ENCODE measurements at regions not wholly inside any gene's neighbourhood (a gene's known extent, or its start where the extent isn't known, plus 50 kb on each side); places are given as distances from the start of the nearest gene placed in this dataset.

DNA sequence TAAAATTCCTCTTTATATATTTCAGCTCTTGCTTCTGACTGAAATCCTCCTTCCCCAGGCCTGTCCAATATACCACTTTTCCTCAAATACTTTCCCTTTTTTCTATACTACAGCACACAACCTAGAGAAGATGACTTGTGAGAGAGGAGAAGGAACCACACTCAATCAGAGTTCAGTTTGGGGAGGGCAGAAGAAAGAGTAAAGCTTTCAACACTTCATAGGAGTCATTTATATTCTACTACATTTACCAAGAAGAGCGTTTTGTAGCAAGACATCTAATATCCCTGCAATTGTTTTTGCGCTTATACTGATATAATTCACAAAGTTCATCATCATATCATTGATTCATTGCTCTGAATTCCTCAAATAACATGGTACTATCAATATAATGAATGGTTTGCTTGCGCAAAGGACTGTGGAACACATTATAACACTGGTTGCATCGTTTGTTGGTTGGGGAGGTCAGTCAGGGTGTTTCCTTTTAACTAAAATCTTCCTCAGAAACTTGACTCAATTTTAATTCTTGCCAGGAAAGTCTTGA is 792.5 kb upstream of the CELF2 start:
- no peak for DNase-seq

DNA sequence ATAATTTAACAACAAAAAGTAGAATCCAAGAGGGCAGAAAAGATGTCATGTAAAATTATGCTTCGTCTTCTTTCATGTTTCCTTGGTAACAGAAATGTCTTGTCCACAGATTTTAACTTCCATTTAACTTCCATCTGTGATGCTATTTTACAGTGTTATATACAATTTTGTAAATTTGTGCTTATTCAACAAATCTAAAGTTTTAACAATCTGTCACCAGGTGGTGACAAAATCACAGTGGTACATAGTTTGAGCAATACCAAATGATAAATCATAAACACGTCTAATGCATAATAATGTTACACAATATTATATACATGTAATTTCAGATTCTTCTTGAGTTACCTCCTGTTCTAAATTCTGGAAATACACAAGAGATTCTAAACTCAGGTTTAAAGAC is 784.4 kb upstream of the CELF2 start:
- no peak for DNase-seq

DNA sequence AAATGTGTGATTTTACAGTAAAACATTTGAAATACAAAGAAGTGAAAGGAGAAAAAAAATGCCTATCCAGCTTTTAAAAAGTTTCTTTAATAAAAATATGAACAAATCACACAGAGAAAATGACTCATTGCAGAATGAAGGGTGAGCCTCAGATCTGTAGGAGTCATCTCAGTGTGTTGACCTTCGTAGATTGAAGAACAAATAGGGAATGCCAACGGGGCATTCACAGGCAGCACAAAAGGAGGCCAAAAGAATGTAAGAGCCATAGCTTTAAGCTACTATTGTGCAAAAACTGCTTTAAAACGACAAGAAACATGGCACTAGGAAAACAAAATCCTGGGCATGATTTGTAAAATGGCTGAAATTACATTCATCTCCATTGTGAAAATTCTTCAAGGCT is 782.7 kb upstream of the CELF2 start:
- DNase-seq = no peak

DNA sequence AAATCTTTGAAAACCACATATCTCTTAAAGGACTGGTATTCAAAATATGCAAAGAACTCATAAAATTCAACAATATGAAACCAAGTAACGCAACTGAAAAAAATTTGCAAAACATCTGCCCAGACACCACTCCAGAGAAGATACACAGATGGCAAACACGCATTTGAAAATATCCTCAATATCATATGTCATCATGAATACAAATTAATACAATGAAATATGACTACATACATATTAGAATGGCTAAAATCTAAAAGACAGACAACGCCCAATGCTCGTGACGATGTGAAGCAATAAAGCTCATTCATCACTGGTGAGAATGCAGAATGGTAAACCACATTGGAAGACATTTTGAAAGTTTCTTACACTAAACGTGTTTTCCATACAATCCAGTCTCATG is 770.1 kb upstream of the CELF2 start:
- no peak for DNase-seq

DNA sequence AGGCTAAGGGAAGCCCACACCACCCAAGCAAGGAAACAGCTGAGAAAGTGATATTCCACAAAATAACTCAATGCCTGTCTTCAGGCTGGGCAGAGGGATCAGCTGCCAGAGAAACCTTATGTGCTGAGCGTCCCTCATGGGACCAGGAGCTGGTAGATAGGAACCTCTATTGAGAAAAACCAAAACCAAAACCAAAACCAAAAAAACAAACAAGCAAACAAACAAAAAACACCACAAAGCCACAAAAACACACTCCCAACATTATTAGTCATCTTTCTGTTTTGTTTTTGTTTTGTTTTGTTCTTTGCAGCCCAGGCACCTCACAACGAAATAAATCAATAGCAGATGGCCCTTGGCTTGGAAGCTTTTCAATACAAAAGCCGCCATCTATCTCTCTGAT is 760.8 kb upstream of the CELF2 start:
- no peak for DNase-seq

DNA sequence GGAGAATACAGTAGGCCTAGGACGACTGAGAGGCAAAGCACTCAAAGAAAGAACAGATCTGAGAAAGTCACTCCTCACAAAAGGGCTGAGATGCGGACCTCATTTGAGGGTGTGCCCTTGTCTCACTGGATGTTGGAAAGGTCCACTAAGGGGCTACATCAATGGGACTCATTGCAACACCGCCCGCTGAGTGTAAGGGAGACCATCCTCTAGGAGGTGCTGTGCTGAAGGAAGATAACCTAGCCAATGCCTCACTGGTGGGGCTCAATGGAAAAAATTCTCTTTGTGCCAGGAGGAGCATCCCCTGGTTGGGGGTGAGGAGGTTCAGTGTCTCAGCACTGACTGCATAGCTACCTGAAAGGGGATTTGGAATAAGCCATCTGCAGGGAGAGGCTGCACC is 758.7 kb upstream of the CELF2 start:
- no peak for DNase-seq

DNA sequence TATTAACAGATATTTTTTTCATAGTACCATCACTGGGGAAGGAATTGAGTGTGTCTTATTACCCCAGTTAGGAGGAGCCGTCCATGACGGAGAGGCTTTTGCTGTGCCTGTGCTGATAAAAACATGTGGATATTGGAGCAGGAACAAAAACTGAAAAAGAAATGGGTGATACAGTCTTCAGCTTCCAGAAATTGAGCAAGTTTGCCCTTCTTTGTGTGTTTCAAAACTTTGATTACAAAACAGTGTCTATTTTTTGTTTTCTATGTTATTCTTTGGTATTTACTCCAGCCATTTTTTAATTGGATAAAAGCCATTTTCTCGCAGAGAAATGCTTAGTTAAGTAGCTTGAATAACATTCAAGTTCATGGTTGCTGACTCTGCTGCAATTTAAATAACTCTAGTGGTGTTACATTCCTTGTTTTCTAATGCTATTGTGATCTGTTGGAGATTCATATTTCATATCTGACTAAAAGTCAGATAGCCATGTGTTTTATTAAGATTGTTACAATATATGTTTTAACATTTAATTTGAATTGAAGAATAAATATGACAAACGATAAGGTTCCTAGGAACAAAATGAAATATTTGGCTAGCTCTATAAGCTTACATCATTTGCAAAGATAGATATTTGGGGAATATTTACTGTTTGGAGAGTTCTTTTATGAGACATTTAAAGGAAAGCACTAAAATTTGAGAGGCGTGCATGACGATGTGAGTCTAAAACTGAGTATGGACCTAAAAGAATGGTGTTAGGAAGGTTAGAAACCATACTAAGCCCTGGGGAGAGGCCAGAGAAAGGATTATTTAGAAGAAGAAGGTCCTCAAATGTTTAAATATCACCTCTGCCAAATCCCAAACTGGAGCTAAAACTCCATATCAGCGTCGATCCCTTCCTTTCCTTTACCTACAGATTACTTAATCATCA is 747.3 kb upstream of the CELF2 start:
- no peak for DNase-seq

DNA sequence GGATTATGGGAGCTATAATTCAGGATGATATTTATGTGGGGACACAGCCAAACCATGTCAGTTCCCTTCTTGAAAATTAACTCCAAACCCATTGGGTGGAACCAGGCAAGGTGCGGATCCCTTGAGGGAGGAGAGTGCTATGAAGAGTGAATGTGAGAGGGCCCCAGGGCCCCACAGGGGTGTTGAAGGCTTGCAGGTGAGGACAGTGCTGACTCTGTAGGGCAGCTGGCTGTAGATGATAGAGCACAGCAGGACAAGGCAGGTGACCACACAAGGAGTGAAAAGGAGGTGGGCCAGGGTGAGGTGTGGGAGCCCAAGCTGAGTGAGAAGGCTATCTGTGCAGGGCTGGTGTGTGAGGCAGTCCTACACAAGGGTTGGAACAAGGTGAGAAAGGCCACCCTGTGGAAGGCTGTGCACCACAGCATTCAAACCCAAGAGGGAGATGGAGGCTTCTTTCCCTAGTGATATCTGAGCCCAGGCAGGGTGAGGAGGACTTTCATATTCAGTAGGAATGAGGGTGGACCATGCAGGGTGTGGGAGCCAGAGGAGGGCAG is 746.0 kb upstream of the CELF2 start:
- no peak for DNase-seq

DNA sequence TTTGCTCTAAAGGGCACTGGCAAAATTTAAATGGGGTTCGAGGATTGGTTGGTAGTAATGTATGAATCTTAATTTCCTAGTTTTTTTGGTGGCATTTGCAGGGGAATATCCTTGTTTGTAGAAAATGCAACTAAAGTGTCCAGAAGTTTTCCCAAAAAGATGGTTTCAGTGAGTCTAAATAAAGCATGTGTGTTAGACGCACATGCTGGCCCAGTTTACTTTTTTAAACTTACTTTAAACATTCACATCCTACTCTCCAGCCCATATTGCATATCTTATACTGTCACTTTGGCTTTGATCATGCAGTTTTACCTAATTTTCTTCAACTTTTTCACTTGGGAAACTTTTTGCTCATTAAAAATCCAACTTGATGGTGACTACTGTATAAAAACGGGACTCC is 744.0 kb upstream of the CELF2 start:
- no peak for DNase-seq

DNA sequence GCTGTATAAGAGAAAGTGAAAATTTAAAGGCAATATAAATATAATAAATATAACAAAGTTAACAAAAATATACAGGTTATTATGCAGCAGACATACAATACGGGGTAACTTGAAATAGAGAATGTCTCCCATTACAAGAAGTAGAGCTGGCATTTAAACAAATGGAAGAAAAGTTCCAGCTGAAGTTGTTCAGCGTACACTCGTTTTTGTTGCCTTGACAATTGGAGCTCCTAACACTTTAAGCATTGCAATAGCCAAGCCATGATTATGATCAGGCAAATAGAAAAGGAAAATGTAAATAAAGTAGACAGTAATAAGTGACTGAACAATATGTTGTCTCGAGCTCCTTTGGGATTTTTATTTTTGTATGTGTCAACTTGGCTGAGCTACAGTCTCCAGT is 737.8 kb upstream of the CELF2 start:
- no peak for DNase-seq

DNA sequence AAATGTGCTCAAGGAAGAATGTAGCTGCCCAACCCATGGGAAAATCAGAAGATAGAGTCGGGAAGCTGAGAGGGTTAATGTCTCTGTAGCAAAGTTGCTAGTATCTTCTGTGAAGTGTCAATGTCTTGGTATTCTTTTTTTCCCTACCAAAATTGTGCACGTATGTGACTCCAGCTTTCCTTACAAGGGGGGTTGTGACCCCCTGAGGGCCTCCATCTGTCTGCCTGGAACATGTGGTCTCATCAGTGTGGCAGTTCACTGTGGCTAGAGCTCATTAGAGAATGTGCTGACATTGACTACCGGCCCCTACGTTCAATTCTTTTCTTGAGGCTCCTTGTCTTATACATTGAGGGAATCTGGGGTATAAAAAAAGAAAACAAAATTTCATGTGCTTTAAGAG is 725.2 kb upstream of the CELF2 start:
- DNase-seq = no peak

DNA sequence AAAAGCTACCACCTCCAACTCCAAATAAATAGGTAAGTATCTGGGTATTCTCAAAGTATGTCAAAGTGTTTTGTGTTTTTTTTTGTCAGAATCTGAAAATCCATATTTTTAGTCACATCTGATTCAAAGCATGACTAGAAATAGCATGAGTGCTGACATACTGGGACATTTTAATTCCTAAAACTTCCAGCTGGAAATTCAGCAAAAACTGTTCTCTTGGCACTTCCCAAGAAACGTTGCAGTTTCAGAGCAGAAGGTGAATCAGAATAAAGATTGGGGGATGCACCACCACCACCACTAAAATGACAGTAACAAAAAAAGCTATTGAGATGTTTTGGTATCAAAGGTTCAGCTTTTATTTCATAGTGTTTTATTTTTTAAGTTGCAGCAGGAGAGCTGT is 724.6 kb upstream of the CELF2 start:
- no peak for DNase-seq

DNA sequence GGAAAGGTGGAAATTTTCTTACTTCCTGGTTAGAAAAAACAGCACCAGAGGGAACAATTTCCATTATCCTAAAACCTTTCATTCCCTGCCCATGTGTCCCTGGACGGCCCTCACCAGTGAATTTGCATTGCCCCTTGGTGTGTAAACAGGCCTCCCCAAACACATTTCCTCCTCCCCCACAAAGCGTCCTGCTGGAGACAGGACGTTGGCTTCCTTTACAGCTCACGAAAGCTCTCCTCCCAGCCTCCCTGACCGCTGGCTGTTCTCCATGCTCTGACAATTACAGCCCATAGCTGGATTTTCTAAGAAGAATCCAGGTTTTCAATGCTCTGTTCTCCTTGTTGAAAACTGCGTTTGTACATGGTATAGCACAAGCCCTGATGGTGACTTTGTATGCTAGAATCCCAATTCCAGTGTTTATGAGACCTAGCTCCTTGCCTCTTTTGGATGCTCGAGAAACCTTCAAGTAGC is 724.2 kb upstream of the CELF2 start:
- no peak for DNase-seq

DNA sequence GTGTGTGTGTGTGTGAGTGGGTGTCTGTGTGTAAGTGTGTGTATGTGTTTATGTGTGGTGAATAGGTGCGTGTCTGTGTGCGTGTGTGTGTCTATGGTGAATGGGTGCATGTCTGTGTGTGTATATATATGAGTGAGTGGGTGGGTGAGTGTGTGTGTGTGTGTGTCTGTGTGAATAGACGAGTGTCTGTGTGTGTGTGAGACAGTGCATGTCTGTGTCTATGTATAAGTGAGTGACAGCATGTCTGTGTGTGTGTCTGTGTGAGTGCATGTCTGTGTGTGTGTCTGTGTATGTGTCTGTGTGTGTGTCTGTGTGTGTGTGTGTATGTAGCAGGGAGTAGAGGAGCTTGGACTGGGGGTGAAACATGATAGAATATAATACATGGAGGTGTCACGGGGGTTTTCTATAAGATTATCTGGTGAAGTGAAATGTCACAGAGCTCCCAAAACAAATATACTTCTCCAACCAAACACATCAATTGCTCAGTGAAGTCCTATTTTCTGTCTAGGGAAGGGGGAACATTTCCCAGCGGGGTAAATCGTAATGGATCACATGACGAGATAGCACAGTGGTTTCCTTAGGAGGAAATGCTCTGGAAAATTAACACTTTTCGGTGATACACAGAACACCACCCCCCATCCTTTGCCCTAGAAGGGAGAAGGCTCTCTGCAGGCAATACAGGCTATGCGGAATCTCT is 723.3 kb upstream of the CELF2 start:
- no peak for DNase-seq

DNA sequence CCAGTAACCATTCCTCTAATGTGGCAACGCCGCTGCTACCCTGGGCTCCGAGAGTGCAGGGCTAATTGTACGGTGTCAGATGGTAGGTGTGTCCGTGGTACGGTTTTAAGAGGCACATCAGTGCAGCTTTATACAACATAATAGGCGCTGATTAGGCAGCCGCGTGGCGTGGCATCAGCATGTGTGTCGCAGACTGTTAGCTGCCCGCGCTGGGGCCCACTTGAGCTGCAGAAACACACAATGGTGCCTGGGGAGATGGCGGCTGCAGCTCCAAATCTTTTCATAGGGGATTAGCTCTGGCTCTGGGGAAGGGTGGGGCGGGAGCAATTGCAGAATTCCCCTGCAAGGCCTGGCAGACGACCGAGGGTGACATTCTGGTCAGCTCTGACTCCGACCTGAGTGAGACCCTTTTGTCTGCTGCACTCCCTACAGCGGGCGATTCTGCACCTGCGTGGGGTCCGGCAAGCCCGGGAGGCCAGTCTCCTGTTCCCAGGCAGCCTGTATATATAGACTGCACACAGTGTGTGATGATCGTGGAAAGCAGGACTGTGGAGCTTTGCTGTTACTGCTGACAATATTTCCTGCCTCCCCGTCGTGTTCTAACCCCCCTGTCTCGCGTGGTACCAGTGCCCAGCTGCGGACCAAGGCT is 722.7 kb upstream of the CELF2 start:
- no peak for DNase-seq

DNA sequence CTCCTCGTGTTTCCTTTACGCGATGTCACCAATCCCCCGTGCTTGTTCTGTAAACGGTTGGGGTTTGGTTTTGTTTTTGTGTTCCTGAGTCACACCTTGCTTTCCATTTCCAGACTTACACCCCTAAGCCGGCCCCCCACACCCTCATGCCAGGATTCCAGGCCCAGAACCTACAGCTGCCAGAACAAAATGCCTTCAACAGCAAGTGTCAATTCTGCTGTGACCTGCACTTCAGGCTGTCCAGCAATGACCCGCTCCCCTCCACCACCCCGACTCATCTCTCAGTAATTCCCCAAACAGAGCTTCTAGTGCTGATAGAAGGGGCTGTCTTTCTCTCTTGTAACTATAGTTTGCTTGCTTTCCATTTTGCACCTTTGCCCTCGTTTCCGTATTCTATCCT is 722.1 kb upstream of the CELF2 start:
- no peak for DNase-seq

DNA sequence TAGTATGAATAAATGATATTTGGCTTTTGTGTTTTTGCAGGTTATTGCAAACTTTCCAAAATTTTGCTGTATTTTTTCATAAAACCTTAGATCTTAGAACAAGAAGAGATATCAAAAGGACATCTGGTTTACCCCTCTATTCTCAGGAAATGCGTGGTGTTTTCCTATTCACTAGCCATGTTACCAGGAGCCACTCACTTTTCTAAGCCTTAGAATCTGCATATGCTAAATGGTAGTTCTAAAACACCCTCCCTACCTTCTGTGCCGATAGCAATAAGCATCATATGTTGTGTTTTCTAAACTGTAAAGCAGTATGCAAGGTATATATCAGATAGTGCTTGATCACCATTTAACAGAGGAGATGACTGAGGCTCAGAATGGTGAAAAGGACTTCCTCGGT is 715.0 kb upstream of the CELF2 start:
- no peak for DNase-seq

DNA sequence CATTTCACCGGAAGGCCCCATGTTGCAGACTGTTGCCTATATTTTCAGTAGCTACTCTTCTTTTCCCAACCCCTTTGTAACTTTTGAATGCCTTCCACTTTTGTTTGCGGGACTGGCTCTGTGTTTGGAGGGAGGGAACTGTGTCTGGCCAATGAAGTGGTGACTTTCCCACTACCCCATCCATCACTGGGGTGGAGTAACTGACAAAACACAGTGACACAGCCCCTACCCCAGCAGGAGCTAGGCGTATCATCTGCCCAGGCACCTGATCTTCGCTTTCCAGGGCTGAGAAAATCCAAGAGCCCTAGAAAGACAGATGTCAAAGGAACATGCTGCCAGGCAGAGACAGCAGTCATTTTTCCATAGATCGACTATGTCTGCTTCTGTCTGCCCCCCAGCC is 710.6 kb upstream of the CELF2 start:
- DNase-seq = no peak

DNA sequence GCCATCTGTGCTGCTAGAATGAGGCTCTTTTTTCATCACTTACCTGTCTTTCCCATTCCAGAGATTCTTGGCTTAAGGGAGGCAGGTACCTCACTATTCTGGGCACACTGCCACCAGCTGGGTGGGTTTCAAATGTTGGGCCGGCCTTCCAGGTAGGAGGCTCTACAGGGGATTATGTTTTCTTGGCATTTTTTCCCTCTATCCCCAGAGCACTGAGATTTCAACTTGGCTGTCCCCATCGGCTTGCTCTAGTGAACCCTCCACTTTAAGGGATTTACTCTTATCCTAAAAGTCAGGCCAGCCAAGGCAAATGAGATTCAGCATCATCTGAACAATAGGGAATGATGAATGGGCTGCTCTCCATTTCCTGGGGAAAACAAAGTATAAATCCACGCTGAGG is 710.1 kb upstream of the CELF2 start:
- no peak for DNase-seq

DNA sequence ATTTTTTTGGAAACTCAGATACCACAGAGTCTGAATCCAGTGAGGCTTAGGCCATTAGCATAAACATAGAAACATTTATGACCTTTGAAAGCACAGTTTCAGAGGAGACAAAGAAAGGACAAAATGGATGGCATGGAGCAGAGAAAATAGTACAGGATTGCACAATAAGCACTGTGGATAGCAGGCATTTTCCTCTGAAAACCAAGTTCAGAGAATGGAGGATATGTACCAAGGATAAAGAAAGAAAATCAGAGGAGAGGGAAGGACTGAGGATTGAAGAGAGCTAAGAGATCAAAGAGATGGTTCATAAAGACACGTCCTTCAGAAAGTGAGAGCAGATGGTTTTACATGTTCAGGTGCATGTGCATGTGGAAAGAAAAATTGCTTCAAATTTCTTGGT is 707.2 kb upstream of the CELF2 start:
- no peak for DNase-seq

DNA sequence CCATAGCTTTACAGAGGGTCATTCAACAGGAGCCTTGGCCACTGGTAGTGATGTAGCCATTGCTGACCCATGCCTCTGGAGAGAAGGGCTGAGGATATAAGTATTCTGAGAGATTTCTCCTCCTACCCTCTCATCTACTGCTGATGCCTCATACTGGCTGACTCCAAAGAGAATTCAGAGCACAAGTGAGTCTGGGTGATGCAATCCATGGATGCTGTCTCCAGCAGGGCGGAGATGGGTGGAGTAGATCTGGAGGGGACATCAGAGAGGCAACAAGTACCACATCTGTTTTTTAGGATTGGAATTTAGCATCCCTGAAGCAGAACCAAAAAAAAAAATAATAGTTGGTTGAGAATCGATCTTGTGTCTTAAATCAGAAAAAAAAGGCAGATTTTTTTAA is 705.7 kb upstream of the CELF2 start:
- DNase-seq = no peak

DNA sequence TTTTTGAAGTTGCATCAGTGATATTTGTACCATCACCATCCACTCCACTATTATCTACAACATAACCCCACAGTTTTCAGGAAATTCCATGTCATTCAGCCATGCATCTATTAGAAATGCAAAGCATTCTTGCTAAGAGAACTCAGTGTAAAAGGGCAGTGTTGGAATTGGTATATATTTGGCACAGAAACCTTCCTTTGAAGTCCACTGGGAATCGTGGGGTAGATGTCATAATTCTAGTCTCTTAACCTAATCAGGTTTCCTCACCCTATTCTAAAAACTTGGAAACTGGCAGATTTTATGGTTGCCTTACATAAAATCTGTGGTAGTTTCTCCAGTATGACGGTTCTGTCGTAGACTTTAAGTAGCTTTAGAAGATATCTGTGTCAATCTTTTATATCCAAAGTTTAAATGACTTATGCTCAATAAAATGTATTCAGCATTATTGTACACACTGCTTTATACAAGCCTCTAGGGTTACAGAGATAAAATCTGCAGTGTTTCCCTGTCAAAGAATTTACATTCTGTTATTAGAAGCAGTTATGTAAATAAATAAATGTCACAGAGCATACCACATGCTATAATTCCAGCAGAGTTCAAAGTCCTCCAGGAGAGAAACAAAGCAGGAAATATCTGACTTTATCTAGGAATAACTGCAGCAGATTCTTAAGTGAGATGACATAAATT is 704.4 kb upstream of the CELF2 start:
- DNase-seq = no peak

DNA sequence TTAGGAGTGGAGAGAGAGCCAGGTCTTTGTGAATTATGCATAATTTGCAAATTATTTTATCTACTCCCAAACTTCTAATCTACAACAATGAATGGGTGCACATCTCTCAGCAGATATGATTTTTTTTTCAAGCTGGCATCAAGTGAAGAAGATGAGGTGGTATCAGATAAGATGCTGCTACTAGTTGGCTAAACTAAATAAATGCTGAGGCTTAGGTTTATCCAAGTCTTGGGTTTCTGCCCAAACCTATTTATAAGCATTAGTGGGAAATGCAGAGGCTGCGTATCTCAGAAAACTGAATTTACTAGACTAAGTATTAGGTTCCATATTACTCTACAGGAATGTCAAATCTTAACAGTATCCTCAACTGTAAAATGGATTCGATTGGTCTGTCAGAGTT is 703.0 kb upstream of the CELF2 start:
- no peak for DNase-seq

All from activated CD4-positive, alpha-beta T cell treated with anti-CD3 and anti-CD28 coated beads for 4 hours (primary cell).